ENCODE measurements at regions not wholly inside any gene's neighbourhood (a gene's known extent, or its start where the extent isn't known, plus 50 kb on each side); places are given as distances from the start of the nearest gene placed in this dataset.

- Histone ChIP-seq H3K4me1 (ENCODE audit: control insufficient read depth, insufficient read depth, low read length, poor library complexity, severe bottlenecking) (peaks cover 5% of the 10 kb centered on the region), H3K36me3 (ENCODE audit: control insufficient read depth, insufficient read depth, low read length) (no peaks in the 10 kb centered on the region), H3K4me3 (ENCODE audit: extremely low read depth, insufficient read depth, low read length, poor library complexity, severe bottlenecking) (no peak overlapping the region), H3K9me3 (ENCODE audit: control insufficient read depth, low read length) (no peaks in the 10 kb centered on the region), H3K27ac (ENCODE audit: low read depth, low read length, severe bottlenecking) (no peak overlapping the region)
- WGBS, 2 experiments (ENCODE audit: insufficient coverage in 2 of 2) = 60 to 67% methylated on average over 15 to 21 of the region's 22 CpGs
Measured at GRCh38 chr10:8296090-8296733, 241.7 kb downstream of the GATA3 start.

- no peaks in the 10 kb centered on the region for H3K9me3 ChIP-seq (ENCODE audit: control insufficient read depth, low read length)
- H3K36me3 ChIP-seq (ENCODE audit: control insufficient read depth, insufficient read depth, low read length) = no peaks in the 10 kb centered on the region
- WGBS, 2 experiments (ENCODE audit: insufficient coverage in 2 of 2) = no CpG with 5 or more reads among the region's 2 CpGs
- no peak overlapping the region for H3K27ac ChIP-seq (ENCODE audit: low read depth, low read length, severe bottlenecking)
- H3K4me1 ChIP-seq (ENCODE audit: control insufficient read depth, insufficient read depth, low read length, poor library complexity, severe bottlenecking) = peaks cover 6% of the 10 kb centered on the region
- no peak overlapping the region for H3K4me3 ChIP-seq (ENCODE audit: extremely low read depth, insufficient read depth, low read length, poor library complexity, severe bottlenecking)
Measured at GRCh38 chr10:8296734-8297101, 242.2 kb downstream of the GATA3 start.

- peaks cover 6% of the 10 kb centered on the region for H3K4me1 ChIP-seq (ENCODE audit: control insufficient read depth, insufficient read depth, low read length, poor library complexity, severe bottlenecking)
- H3K9me3 ChIP-seq (ENCODE audit: control insufficient read depth, low read length) = no peaks in the 10 kb centered on the region
- 100% methylated on average over 1 of the region's 2 CpGs for WGBS, 2 experiments (ENCODE audit: insufficient coverage in 2 of 2)
- H3K27ac ChIP-seq (ENCODE audit: low read depth, low read length, severe bottlenecking) = no peak overlapping the region
- no peaks in the 10 kb centered on the region for H3K36me3 ChIP-seq (ENCODE audit: control insufficient read depth, insufficient read depth, low read length)
- no peak overlapping the region for H3K4me3 ChIP-seq (ENCODE audit: extremely low read depth, insufficient read depth, low read length, poor library complexity, severe bottlenecking)
Measured at GRCh38 chr10:8297107-8297506, 242.6 kb downstream of the GATA3 start.

- no peak overlapping the region for H3K27ac ChIP-seq (ENCODE audit: low read depth, low read length, severe bottlenecking)
- H3K4me3 ChIP-seq (ENCODE audit: extremely low read depth, insufficient read depth, low read length, poor library complexity, severe bottlenecking) = no peak overlapping the region
- H3K36me3 ChIP-seq (ENCODE audit: control insufficient read depth, insufficient read depth, low read length) = no peaks in the 10 kb centered on the region
- 90 to 100% methylated on average over 1 of the region's 1 CpG for WGBS, 2 experiments (ENCODE audit: insufficient coverage in 2 of 2)
- peaks cover 10% of the 10 kb centered on the region for H3K4me1 ChIP-seq (ENCODE audit: control insufficient read depth, insufficient read depth, low read length, poor library complexity, severe bottlenecking)
- H3K9me3 ChIP-seq (ENCODE audit: control insufficient read depth, low read length) = no peaks in the 10 kb centered on the region
Measured at GRCh38 chr10:8297959-8298358, 243.5 kb downstream of the GATA3 start.

DNA sequence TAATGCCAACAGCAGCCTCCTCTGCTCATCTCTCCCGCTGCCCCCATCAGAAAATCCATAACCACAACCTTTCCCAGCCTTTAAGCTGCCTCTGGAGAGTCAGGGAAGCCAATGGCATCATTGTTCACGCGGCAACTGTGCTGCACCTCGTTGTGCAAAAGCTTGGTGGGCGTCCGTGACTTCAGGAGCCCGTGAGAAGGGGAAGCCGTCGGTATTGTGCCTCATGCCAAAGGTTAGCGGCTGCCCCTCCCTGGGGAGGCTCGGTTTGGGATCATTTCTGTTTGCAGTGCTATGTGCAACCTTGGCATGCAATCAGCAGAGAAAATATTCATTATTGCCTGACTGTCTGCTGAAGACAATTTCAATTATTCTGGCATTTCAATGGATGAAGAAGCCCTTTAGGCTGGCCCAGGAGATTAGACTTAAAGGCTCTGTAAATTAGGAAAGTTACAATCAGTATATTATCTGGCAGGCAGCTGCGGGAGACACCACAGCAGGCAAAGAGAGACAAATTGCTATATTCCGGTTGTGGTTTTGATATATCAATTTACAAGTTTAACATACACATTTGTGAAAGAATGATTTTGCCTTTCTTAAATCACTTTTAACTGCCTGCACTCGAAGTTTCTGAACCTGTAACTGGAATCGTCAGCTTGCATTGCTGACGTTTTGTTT lies 244.5 kb downstream of the GATA3 start:
- Histone ChIP-seq H3K27ac (ENCODE audit: low read depth, low read length, severe bottlenecking) (no peak overlapping the region), H3K36me3 (ENCODE audit: control insufficient read depth, insufficient read depth, low read length) (no peaks in the 10 kb centered on the region), H3K9me3 (ENCODE audit: control insufficient read depth, low read length) (no peaks in the 10 kb centered on the region), H3K4me3 (ENCODE audit: extremely low read depth, insufficient read depth, low read length, poor library complexity, severe bottlenecking) (no peak overlapping the region), H3K4me1 (ENCODE audit: control insufficient read depth, insufficient read depth, low read length, poor library complexity, severe bottlenecking) (peaks cover 10% of the 10 kb centered on the region)
- 79 to 89% methylated on average over 10 to 14 of the region's 16 CpGs for WGBS, 2 experiments (ENCODE audit: insufficient coverage in 2 of 2)

GRCh38 chr10:8300925-8301324 lies 246.4 kb downstream of the GATA3 start:
- H3K36me3 ChIP-seq (ENCODE audit: control insufficient read depth, insufficient read depth, low read length) = no peaks in the 10 kb centered on the region
- H3K9me3 ChIP-seq (ENCODE audit: control insufficient read depth, low read length) = no peaks in the 10 kb centered on the region
- no peak overlapping the region for H3K4me3 ChIP-seq (ENCODE audit: extremely low read depth, insufficient read depth, low read length, poor library complexity, severe bottlenecking)
- peaks cover 10% of the 10 kb centered on the region for H3K4me1 ChIP-seq (ENCODE audit: control insufficient read depth, insufficient read depth, low read length, poor library complexity, severe bottlenecking)
- H3K27ac ChIP-seq (ENCODE audit: low read depth, low read length, severe bottlenecking) = no peak overlapping the region
- 76 to 89% methylated on average over 2 to 5 of the region's 5 CpGs for WGBS, 2 experiments (ENCODE audit: insufficient coverage in 2 of 2)

- no peak overlapping the region for H3K27ac ChIP-seq (ENCODE audit: low read depth, low read length, severe bottlenecking)
- H3K9me3 ChIP-seq (ENCODE audit: control insufficient read depth, low read length) = no peaks in the 10 kb centered on the region
- no peaks in the 10 kb centered on the region for H3K36me3 ChIP-seq (ENCODE audit: control insufficient read depth, insufficient read depth, low read length)
- H3K4me1 ChIP-seq (ENCODE audit: control insufficient read depth, insufficient read depth, low read length, poor library complexity, severe bottlenecking) = peaks cover 10% of the 10 kb centered on the region
- WGBS, 2 experiments (ENCODE audit: insufficient coverage in 2 of 2) = 100% methylated on average over 1 of the region's 2 CpGs; no CpG with 5 or more reads in 1 of the 2 experiments
- H3K4me3 ChIP-seq (ENCODE audit: extremely low read depth, insufficient read depth, low read length, poor library complexity, severe bottlenecking) = no peak overlapping the region
Measured at GRCh38 chr10:8301333-8301732, 246.8 kb downstream of the GATA3 start.

DNA sequence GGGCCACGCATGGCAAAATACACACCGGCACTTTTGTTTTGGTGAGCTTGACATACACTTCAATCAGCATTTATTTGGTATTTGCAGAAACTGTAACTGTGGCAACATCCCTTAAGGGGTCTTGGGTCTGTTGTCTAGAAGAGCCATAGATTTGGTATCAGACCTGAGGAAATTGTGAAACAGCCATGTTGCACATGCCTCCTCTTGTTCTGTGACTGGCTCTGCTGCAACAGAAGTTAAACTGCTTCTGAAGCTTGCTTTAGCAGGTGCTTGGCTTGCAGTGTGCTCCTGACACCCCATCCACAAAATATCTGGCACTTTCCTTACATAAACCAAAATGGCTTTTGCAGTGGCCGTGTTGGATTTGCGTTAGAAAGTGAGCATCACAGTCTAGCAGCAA lies 247.3 kb downstream of the GATA3 start:
- Histone ChIP-seq H3K36me3 (ENCODE audit: control insufficient read depth, insufficient read depth, low read length) (no peaks in the 10 kb centered on the region), H3K27ac (ENCODE audit: low read depth, low read length, severe bottlenecking) (no peak overlapping the region), H3K4me3 (ENCODE audit: extremely low read depth, insufficient read depth, low read length, poor library complexity, severe bottlenecking) (no peak overlapping the region), H3K9me3 (ENCODE audit: control insufficient read depth, low read length) (no peaks in the 10 kb centered on the region), H3K4me1 (ENCODE audit: control insufficient read depth, insufficient read depth, low read length, poor library complexity, severe bottlenecking) (peaks cover 13% of the 10 kb centered on the region)
- WGBS, 2 experiments (ENCODE audit: insufficient coverage in 2 of 2) = 90 to 100% methylated on average over 2 of the region's 4 CpGs

- 92 to 95% methylated on average over 2 to 3 of the region's 6 CpGs for WGBS, 2 experiments (ENCODE audit: insufficient coverage in 2 of 2)
- Histone ChIP-seq H3K4me3 (ENCODE audit: extremely low read depth, insufficient read depth, low read length, poor library complexity, severe bottlenecking) (no peak overlapping the region), H3K9me3 (ENCODE audit: control insufficient read depth, low read length) (no peaks in the 10 kb centered on the region), H3K4me1 (ENCODE audit: control insufficient read depth, insufficient read depth, low read length, poor library complexity, severe bottlenecking) (peaks cover 13% of the 10 kb centered on the region), H3K36me3 (ENCODE audit: control insufficient read depth, insufficient read depth, low read length) (no peaks in the 10 kb centered on the region), H3K27ac (ENCODE audit: low read depth, low read length, severe bottlenecking) (no peak overlapping the region)
Measured at GRCh38 chr10:8302565-8302964, 248.1 kb downstream of the GATA3 start.

DNA sequence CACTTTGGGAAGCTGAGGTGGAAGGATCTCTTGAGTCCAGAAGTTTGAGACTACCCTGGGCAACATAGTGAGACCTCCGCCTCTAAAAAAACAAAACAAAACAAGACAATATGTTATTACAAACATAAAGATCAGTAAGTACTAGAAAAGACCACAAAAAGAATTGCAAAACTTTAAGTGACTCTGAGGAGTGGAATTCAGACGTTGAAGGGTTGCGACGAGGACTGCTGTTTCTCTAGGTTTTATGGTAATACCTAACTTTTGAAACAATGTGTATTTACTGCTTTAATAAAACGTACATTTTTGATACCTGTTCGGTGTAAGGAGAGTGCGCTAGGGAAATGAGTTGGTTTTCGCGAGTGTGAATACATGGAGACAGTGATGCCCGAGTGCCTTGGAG lies 250.4 kb downstream of the GATA3 start:
- no peak overlapping the region for H3K27ac ChIP-seq (ENCODE audit: low read depth, low read length, severe bottlenecking)
- no peaks in the 10 kb centered on the region for H3K9me3 ChIP-seq (ENCODE audit: control insufficient read depth, low read length)
- H3K4me3 ChIP-seq (ENCODE audit: extremely low read depth, insufficient read depth, low read length, poor library complexity, severe bottlenecking) = no peak overlapping the region
- WGBS, 2 experiments (ENCODE audit: insufficient coverage in 2 of 2) = 85 to 88% methylated on average over 8 to 9 of the region's 10 CpGs
- no peaks in the 10 kb centered on the region for H3K36me3 ChIP-seq (ENCODE audit: control insufficient read depth, insufficient read depth, low read length)
- H3K4me1 ChIP-seq (ENCODE audit: control insufficient read depth, insufficient read depth, low read length, poor library complexity, severe bottlenecking) = peaks cover 13% of the 10 kb centered on the region
